GM20000 (cell line): ENCODE measurements at regions not wholly inside any gene's neighbourhood (a gene's known extent, or its start where the extent isn't known, plus 50 kb on each side); places are given as distances from the start of the nearest gene placed in this dataset.

Experiments used
- DNase-seq: peaks from one replicate; pipeline ENCODE4 v3.0.0; 2012; ENCODE audit warnings: low spot score
- TF ChIP-seq, protein P1 (sequence below): IDR thresholded peaks from 2 replicates; pipeline ENCODE4 v1.5.1; 2012; ENCODE audit warnings: mild to moderate bottlenecking, control low read depth; ENCODE audit errors: extremely low read depth, missing control alignments

- TF ChIP-seq, protein P1, sequence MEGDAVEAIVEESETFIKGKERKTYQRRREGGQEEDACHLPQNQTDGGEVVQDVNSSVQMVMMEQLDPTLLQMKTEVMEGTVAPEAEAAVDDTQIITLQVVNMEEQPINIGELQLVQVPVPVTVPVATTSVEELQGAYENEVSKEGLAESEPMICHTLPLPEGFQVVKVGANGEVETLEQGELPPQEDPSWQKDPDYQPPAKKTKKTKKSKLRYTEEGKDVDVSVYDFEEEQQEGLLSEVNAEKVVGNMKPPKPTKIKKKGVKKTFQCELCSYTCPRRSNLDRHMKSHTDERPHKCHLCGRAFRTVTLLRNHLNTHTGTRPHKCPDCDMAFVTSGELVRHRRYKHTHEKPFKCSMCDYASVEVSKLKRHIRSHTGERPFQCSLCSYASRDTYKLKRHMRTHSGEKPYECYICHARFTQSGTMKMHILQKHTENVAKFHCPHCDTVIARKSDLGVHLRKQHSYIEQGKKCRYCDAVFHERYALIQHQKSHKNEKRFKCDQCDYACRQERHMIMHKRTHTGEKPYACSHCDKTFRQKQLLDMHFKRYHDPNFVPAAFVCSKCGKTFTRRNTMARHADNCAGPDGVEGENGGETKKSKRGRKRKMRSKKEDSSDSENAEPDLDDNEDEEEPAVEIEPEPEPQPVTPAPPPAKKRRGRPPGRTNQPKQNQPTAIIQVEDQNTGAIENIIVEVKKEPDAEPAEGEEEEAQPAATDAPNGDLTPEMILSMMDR = no peak
- DNase-seq = no peak
Measured at GRCh38 chr9:88694625-88695024, 159.6 kb downstream of the NXNL2 start.

DNA sequence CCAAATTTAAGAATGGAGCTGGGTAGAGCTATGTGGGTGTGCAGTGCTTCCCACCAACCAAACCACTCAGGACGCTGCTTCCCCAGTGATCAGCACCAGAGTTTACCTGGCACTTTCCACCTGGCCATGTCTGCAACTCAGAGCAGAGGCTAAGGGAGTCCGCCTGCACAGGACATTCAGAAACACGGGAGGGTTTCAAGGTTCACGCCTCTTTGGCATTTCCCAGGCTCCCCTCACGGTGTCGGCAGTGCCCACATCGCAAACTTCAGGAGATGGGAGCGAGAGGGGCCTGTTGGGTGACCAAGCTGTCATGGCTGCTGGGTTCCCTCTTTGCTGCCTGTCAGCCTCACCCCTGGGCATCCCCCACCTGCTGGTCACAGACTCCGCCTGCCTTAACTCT is 161.5 kb downstream of the NXNL2 start:
- TF ChIP-seq, protein P1 = no peak
- DNase-seq = no peak

DNA sequence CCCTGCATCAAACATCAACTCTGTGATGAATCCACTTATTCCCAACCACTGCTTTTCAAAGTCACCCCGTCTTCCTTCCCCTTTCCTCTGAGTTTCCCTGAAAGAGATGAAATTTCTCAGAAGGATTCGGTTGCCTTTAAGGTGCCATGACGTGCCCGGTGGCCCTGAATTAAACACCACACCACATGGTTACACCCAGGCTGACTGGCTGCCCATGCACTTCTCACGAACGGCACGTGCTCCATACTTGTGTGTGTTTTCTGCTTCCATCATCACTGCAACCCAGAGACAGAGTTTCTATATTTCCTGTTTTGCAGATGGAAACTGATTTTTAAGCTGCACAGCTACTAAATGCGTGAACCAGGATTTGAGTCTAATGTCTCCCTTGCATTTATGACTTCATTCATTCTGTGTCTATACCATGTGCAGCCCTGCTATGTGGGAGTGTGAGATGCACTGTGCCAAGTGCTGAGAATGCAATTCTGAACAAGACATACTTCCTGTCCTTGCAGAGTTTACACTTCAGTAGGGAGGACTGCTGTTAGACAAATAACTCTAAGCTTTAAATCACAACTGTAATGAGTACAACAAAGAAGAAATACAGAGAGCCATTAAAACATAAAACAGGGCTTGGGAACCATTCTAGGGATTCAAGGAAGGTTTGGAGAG is 162.9 kb downstream of the NXNL2 start:
- DNase-seq = no peak
- TF ChIP-seq, protein P1 = no peak

GRCh38 chr9:88702985-88703384 is 168.0 kb downstream of the NXNL2 start:
- TF ChIP-seq, protein P1 = no peak
- DNase-seq = no peak

- DNase-seq = no peak
- TF ChIP-seq, protein P1 = no peak
Measured at GRCh38 chr9:88706193-88707113, 171.5 kb downstream of the NXNL2 start.

DNA sequence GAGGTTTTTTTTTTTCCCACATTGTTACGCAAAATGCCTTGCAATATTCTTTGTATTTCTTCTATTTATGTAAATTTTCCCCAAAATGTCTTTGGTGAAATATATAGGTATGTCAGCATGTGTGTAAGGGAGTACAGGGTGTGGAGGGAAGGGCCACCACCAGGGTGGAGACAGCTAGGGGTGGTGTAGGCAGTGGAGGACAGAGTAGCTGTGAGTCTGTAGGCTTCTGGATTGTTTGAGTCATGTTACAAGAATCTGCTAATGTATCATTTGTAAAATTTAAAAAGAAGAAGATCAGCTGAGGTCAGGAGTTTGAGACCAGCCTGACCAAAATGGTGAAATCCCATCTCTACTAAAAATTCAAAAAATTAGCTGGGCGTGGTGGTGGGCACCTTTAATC is 175.5 kb downstream of the NXNL2 start:
- TF ChIP-seq, protein P1 = no peak
- DNase-seq = no peak

DNA sequence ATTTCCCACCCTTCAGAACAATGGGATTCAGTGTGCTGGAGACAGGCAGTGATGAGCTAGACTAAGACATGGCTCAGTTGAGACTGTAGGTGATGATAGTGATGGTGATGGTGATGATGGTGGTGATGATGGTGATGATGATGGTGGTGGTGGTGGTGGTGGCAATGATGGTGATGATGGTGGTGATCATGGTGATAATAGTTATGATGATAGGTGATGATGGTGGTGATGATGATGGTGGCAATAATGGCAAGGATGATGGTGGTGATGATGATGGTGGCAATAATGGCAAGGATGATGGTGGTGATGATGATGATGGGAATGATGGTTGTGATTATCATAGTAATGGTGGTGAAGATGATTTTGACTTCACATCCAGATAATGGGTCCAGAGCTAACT is 176.7 kb downstream of the NXNL2 start:
- TF ChIP-seq, protein P1 = no peak
- no peak for DNase-seq
